Caki2 (cell line): ENCODE measurements at regions not wholly inside any gene's neighbourhood (a gene's known extent, or its start where the extent isn't known, plus 50 kb on each side); places are given as distances from the start of the nearest gene placed in this dataset.

ENCODE experiments used
- DNase-seq: peaks from one replicate; pipeline ENCODE4 v3.0.0-alpha.2; 2015; ENCODE audit warnings: low read depth
- in situ Hi-C: cut with HindIII; loops from 2 replicates; pipeline ENCODE4 v1.10.0; 2016; ENCODE audit warnings: low sequenced_read_pairs, low pct_unique_long_range_greater_than_20kb, mixed read lengths

DNA sequence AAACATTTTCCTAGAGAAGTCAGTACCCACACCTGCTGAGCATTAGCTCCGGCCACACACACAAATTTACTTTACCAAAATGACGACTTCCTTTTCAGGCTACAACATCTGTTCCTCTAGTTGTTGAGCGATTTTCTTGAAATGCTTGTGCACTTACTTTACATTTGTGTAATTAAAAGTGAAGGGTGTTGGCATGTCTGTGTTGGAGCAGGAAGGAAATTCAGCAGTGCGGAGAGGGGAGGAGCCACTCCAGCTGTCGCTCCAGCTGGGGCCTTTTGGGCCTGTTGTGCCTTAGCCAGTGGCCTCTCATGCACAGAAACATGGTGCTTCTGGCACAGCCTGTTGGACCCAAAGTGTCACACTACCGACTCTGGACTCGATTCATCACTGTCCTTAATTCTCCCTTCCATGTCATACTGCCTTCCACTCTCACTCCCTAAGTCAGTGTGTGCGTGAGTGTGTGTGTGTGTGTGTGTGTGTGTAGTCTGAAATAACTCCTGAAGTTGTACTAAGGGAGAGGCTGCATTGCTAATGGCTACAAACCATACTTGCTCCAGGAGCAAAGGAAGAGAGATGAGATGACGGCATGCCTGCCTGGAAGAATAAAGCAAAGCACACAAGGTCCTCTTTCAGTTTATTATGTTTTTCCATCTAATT lies 191.8 kb upstream of the ARG1 start:
- no peak for DNase-seq
- in situ Hi-C loops: no loop called here

GRCh38 chr6:131381709-131382093 lies 191.3 kb upstream of the ARG1 start:
- DNase-seq: no peak
- in situ Hi-C loops: no loop called here

GRCh38 chr6:131382631-131383030 lies 190.4 kb upstream of the ARG1 start:
- in situ Hi-C loops: no loop called here

DNA sequence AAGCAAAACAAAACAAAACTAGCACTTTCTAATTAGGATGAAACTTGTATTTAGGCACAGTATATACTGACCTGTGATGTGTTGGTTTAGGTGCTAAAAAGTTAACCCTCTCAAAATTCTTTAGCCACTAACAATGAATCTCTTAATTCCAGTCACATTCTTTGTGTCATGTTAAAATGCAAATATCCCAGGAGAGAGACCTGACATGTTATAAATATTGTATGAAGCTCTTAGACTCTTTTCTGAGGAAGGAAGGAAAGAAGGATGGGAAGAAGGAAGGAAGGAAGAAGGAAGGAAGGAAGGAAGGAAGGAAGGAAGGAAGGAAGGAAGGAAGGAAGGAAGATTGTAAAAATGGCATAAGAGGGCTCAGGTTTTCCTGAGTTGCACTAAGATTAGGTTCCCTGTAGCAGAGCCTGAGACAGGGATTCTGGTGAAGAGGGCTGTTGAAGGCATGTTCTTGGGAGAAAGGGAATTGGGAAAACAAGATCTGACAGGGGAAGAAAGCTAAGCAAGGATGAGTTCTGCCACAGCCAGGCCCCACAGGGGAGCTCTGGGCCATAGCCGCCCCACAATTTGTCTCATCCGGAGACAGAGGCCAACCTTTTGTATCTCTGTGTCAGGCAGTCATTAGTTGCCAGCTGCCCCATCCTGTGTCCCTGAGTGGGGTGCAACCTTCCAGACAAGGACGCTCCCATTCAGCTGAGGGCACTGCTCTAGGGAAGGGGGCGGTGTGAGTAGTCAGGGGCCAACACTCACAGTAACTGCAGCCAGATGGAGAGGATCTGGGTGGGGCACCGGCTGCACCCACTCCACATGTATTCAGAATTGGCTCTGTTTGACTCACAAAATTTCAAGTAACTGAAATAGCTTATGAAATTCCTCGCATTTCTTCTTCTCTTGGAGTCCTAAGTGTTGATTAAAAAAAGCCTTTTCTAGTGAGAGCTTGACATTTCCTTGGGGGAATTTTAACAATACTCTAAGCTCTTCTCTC lies 189.3 kb upstream of the ARG1 start:
- in situ Hi-C loops: no loop called here
- no peak for DNase-seq

More at GRCh38 chr6:131382631-131383030, 190.4 kb upstream of the ARG1 start:
- no peak for DNase-seq

DNA sequence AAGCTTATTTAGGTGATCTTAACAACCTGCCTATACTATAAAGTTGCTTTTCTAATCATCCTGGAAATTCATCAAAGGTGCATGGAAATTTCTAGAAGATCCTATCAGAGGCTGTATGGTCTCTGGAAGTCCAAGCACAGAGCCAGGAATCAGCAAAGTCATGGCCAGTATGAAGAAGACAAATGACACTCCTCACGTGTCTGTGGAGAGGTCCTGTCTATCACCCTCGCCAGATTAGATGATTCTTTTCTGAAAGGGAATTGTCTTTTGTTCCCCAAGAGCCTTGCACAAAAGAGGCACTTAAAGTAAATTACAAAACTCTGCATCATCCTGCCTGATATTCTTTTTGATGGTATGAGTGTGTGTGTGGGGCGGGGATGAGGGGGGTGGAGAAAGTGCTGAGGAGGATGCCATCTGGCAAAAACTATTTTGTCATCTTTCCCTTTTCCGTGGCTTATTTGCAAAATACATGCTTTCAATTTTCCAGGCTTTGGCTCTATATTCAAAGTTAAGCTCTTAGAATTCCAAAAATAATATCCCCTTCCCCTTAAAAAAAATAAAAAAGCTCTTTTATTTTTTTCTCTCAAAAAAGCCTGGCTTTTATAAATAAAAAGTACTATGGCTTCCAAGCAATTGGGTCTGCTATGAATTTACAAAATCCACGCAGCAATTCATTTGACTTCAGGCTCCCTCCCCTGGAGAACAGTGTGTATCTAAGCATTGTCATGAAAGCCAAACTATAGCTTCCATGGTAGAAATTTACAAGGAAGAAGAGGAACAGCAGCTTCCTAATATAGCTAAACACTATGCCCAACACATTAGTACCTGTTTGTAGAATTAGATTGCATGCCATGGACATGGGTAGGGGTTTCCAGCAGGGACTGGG lies 185.2 kb upstream of the ARG1 start:
- in situ Hi-C loops: no loop called here
- no peak for DNase-seq

DNA sequence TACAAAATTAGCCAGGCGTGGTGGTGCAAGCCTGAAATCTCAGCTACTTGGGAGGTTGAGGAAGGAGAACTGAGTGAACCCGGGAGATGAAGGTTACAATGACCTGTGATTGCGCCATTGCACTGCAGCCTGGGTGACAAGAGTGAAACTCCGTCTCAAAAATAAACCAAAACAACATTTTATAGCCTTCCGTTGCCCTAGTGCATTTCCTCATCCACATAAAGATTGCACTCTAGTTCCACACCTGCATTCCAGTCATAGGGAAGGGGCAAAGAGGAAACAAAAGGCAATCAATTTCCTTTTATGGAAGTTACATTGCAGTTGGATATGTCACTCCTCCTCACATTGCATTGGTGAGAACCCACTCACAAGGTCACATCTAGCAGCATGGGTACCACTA lies 182.7 kb upstream of the ARG1 start:
- in situ Hi-C loops: no loop called here
- no peak for DNase-seq

DNA sequence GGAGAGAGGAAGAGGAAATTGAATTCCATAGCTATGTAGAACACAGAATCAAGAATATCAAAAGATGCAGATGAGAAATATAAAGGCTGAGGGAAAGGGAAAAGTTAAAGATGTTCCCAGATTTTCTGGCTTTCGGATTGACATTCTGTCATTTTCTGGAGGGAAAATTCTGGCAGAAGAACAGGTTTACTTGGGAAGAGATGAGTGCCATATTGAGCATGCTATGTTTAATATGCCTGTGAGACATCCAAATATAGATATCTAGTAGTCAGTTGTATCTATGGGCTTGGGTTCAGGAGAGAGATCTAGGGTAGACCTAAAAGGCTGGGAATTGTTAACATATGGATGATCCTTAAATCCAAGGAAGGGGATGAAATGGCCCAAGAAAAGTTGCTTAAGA lies 181.9 kb upstream of the ARG1 start:
- no peak for DNase-seq
- in situ Hi-C loops: no loop called here

DNA sequence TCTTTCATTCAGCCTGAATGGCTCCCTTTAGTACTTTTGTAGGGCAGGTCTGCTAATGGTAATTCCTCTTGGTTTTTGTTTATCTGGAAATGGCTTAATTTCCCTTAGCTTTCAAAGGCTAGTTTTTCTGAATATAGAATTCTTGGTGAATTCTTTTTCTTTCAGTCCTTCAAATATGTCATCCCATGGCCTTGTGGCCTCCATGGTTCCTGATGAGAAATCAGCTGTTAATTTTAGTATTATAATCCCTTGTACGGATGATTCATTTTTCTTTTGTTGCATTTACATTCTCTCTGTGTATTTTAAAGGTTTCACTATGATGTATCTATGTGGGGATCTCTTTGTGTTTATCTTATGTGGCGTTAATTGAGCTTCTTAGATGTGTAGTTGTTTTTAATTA lies 179.6 kb upstream of the ARG1 start:
- no peak for DNase-seq
- in situ Hi-C loops: no loop called here

GRCh38 chr6:131394768-131395432 lies 178.1 kb upstream of the ARG1 start:
- no peak for DNase-seq
- in situ Hi-C loops: no loop called here

DNA sequence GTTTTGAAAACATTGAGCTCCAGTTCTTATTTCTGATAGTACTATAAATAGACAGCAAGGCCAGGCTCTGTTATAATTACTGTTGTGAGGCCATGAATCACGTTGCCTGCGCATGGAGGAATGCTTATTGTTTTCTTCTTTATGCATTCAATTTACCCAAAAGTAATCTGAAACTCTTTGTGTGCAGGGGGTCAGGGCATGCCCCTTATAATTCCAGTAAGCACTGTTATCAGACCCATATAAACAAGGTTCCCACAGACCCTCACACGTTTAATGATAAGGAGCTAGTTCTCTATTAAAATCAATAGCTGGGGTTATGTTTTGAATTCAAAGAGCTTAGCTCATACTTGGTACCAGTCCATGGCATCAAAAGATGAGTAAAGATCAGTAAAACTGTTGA lies 174.8 kb upstream of the ARG1 start:
- DNase-seq: no peak

GRCh38 chr6:131399433-131399832 lies 173.6 kb upstream of the ARG1 start:
- DNase-seq: no peak
- in situ Hi-C loops: no loop called here

More for the DNA sequence above, 174.8 kb upstream of the ARG1 start:
- in situ Hi-C loops: no loop called here

- DNase-seq: peak; percentile 89
- in situ Hi-C loops: no loop called here
Observed at GRCh38 chr6:131400054-131400778, 172.8 kb upstream of the ARG1 start.

DNA sequence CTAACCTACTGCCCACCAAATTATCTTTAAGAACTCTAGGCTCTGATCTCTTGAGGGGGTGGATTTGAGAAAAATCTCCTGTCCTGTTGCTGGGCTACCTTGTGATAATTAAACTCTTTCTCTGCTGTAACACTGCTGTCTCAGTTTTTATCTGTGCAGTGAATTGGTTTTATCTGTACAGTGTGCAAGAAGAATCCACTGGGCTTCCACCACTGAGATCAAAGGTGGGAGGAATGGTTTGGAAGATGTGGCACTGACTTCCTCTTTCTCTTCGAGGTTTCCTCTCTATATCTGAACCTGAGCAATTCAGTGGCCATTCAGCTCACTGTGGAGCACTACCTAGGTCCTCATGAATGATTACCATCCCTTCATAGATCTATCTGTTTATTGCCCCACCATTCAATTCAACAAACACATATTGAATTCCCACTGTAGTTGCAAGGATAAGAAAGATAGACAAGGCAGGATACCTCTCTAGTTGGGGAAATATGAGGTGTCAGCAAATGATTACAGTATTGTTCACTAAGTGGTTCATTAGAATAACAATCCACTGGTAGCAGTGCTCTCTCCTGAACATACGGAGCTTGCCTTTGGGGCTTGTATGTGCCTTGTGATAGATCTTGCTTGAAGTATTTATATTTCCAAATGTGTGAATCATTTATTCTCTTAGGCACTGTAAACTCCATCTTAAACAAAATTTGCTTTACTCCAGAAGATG lies 172.1 kb upstream of the ARG1 start:
- no peak for DNase-seq
- in situ Hi-C loops: no loop called here

- no peak for DNase-seq
- in situ Hi-C loops: no loop called here
Observed at GRCh38 chr6:131408811-131409210, 164.2 kb upstream of the ARG1 start.

GRCh38 chr6:131410785-131411184 lies 162.2 kb upstream of the ARG1 start:
- in situ Hi-C loops: no loop called here
- DNase-seq: no peak

DNA sequence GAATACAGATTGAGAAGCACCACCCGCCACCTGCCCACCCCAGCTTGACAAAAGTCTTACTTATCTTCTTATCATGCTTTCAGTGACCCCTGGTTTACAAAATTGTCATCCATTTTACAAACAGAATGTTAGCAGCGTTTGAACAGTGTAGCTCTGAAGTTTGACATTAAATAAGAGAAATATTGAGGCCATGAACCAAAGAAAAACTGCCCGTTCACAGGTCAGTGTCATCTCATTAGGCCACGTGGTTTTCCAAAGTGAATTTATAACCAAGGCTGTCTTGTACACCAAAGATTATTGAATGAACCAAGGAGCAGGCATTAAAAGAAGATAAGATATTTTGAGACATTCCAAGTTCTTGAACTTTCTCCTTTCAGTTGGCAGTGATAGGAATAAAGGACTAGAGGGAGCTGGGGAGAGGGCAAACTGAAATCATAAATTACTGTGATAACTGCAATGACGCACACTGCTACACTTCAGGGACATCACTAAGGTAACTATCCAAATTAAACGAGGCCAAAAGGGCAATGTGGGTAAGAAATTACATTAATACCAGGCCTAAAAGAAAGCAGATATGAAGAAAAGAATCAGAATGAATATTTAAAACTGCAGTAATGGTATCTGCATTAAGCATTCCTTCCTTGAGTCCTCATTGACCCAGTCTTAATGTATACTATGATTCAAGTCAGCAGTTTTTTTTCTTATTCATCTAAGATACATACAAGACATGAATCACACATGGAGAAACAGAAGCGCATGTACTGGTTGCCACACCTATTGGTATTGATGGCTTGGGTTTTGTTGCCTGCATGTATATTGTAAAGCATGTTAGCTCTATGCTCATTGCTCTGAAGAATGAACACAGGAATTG lies 159.8 kb upstream of the ARG1 start:
- no peak for DNase-seq
- in situ Hi-C loops: no loop called here
